Stimulated activated naive CD8-positive, alpha-beta T cell treated with anti-CD3 and anti-CD28 coated beads, Interleukin-15, Interleukin-2, amounts not matched to agents 100 ng/mL and 50 ng/mL, for 24 hours (primary cell): ENCODE measurements at regions not wholly inside any gene's neighbourhood (a gene's known extent, or its start where the extent isn't known, plus 50 kb on each side); places are given as distances from the start of the nearest gene placed in this dataset.

ENCODE experiments used
- H3K27ac Mint-ChIP-seq: one replicate; pipeline ENCODE4 v1.8.0; 2021; ENCODE audit warnings: mild to moderate bottlenecking, mixed read lengths
- H3K27me3 Mint-ChIP-seq: one replicate; pipeline ENCODE4 v1.8.0; 2021; ENCODE audit warnings: mixed read lengths
- H3K36me3 Mint-ChIP-seq: one replicate; pipeline ENCODE4 v1.8.0; 2021; ENCODE audit warnings: low read depth, mixed read lengths
- H3K4me1 Mint-ChIP-seq: one replicate; pipeline ENCODE4 v1.8.0; 2021; ENCODE audit warnings: low read depth, mixed read lengths
- H3K4me3 Mint-ChIP-seq: one replicate; pipeline ENCODE4 v1.8.0; 2021; ENCODE audit warnings: mild to moderate bottlenecking, mixed read lengths
- H3K9me3 Mint-ChIP-seq: one replicate; pipeline ENCODE4 v1.8.0; 2021; ENCODE audit warnings: mixed read lengths

- Mint-ChIP-seq H3K9me3 (no peaks in the 10 kb centered on the region), H3K4me3 (no peak overlapping the region), H3K36me3 (no peaks in the 10 kb centered on the region), H3K4me1 (peaks cover 8% of the 10 kb centered on the region), H3K27me3 (no peaks in the 10 kb centered on the region), H3K27ac (no peak overlapping the region)
Measured at GRCh38 chr2:147792966-147793617, 51.7 kb upstream of the ACVR2A start.

GRCh38 chr2:147790580-147790979 is 54.2 kb upstream of the ACVR2A start:
- Mint-ChIP-seq H3K9me3 (no peaks in the 10 kb centered on the region), H3K4me3 (no peak overlapping the region), H3K4me1 (no peaks in the 10 kb centered on the region), H3K36me3 (no peaks in the 10 kb centered on the region), H3K27ac (no peak overlapping the region), H3K27me3 (no peaks in the 10 kb centered on the region)

GRCh38 chr2:147789720-147790119 is 55.1 kb upstream of the ACVR2A start:
- H3K36me3 Mint-ChIP-seq, result no peaks in the 10 kb centered on the region
- no peak overlapping the region for H3K27ac Mint-ChIP-seq
- no peaks in the 10 kb centered on the region for H3K4me1 Mint-ChIP-seq
- no peaks in the 10 kb centered on the region for H3K9me3 Mint-ChIP-seq
- H3K27me3 Mint-ChIP-seq, result no peaks in the 10 kb centered on the region
- H3K4me3 Mint-ChIP-seq, result no peak overlapping the region

GRCh38 chr2:147789287-147789686 is 55.5 kb upstream of the ACVR2A start:
- no peaks in the 10 kb centered on the region for H3K27me3 Mint-ChIP-seq

GRCh38 chr2:147782141-147782930 is 62.5 kb upstream of the ACVR2A start:
- peaks cover 4% of the 10 kb centered on the region for H3K9me3 Mint-ChIP-seq
- no peak overlapping the region for H3K4me3 Mint-ChIP-seq
- H3K36me3 Mint-ChIP-seq, result no peaks in the 10 kb centered on the region
- H3K27me3 Mint-ChIP-seq, result peaks cover 3% of the 10 kb centered on the region
- no peak overlapping the region for H3K27ac Mint-ChIP-seq
- H3K4me1 Mint-ChIP-seq, result no peaks in the 10 kb centered on the region

More at GRCh38 chr2:147789287-147789686, 55.5 kb upstream of the ACVR2A start:
- Mint-ChIP-seq H3K4me1 (no peaks in the 10 kb centered on the region), H3K27ac (no peak overlapping the region), H3K4me3 (no peak overlapping the region), H3K36me3 (no peaks in the 10 kb centered on the region), H3K9me3 (no peaks in the 10 kb centered on the region)

- H3K36me3 Mint-ChIP-seq, result no peaks in the 10 kb centered on the region
- H3K4me1 Mint-ChIP-seq, result no peaks in the 10 kb centered on the region
- H3K4me3 Mint-ChIP-seq, result no peak overlapping the region
- peaks cover 4% of the 10 kb centered on the region for H3K27me3 Mint-ChIP-seq
- no peak overlapping the region for H3K27ac Mint-ChIP-seq
- H3K9me3 Mint-ChIP-seq, result peaks cover 4% of the 10 kb centered on the region
Measured at GRCh38 chr2:147779440-147779839, 65.4 kb upstream of the ACVR2A start.

GRCh38 chr2:147777394-147777793 is 67.4 kb upstream of the ACVR2A start:
- peaks cover 4% of the 10 kb centered on the region for H3K27me3 Mint-ChIP-seq
- no peaks in the 10 kb centered on the region for H3K9me3 Mint-ChIP-seq
- H3K4me1 Mint-ChIP-seq, result no peaks in the 10 kb centered on the region
- no peak overlapping the region for H3K27ac Mint-ChIP-seq
- H3K4me3 Mint-ChIP-seq, result no peak overlapping the region
- H3K36me3 Mint-ChIP-seq, result no peaks in the 10 kb centered on the region

GRCh38 chr2:147774805-147775204 is 70.0 kb upstream of the ACVR2A start:
- Mint-ChIP-seq H3K4me3 (no peak overlapping the region), H3K4me1 (no peaks in the 10 kb centered on the region), H3K27ac (no peak overlapping the region), H3K9me3 (no peaks in the 10 kb centered on the region), H3K27me3 (peaks cover 4% of the 10 kb centered on the region), H3K36me3 (no peaks in the 10 kb centered on the region)

GRCh38 chr2:147773479-147773878 is 71.3 kb upstream of the ACVR2A start:
- Mint-ChIP-seq H3K36me3 (no peaks in the 10 kb centered on the region), H3K4me1 (no peaks in the 10 kb centered on the region), H3K9me3 (no peaks in the 10 kb centered on the region), H3K27me3 (peaks cover 4% of the 10 kb centered on the region), H3K4me3 (no peak overlapping the region), H3K27ac (no peak overlapping the region)

- Mint-ChIP-seq H3K27me3 (peaks cover 4% of the 10 kb centered on the region), H3K36me3 (no peaks in the 10 kb centered on the region), H3K4me3 (no peak overlapping the region), H3K4me1 (no peaks in the 10 kb centered on the region), H3K9me3 (no peaks in the 10 kb centered on the region), H3K27ac (no peak overlapping the region)
Measured at GRCh38 chr2:147772781-147773180, 72.0 kb upstream of the ACVR2A start.

GRCh38 chr2:147763861-147764260 is 81.0 kb upstream of the ACVR2A start:
- Mint-ChIP-seq H3K4me1 (no peaks in the 10 kb centered on the region), H3K27me3 (peaks cover 4% of the 10 kb centered on the region), H3K27ac (no peak overlapping the region), H3K4me3 (no peak overlapping the region), H3K9me3 (peaks cover 18% of the 10 kb centered on the region), H3K36me3 (no peaks in the 10 kb centered on the region)

GRCh38 chr2:147760984-147761383 is 83.8 kb upstream of the ACVR2A start:
- Mint-ChIP-seq H3K4me3 (no peak overlapping the region), H3K27me3 (peaks cover 4% of the 10 kb centered on the region), H3K36me3 (no peaks in the 10 kb centered on the region), H3K27ac (no peak overlapping the region), H3K4me1 (no peaks in the 10 kb centered on the region), H3K9me3 (peaks cover 14% of the 10 kb centered on the region)

- peaks cover 10% of the 10 kb centered on the region for H3K9me3 Mint-ChIP-seq
- H3K4me1 Mint-ChIP-seq, result no peaks in the 10 kb centered on the region
- no peak overlapping the region for H3K27ac Mint-ChIP-seq
- no peak overlapping the region for H3K4me3 Mint-ChIP-seq
- peaks cover 7% of the 10 kb centered on the region for H3K27me3 Mint-ChIP-seq
- no peaks in the 10 kb centered on the region for H3K36me3 Mint-ChIP-seq
Measured at GRCh38 chr2:147759536-147759935, 85.3 kb upstream of the ACVR2A start.

GRCh38 chr2:147758821-147759220 is 86.0 kb upstream of the ACVR2A start:
- peaks cover 7% of the 10 kb centered on the region for H3K9me3 Mint-ChIP-seq
- H3K27ac Mint-ChIP-seq, result no peak overlapping the region
- peaks cover 7% of the 10 kb centered on the region for H3K27me3 Mint-ChIP-seq
- H3K4me3 Mint-ChIP-seq, result no peak overlapping the region
- H3K4me1 Mint-ChIP-seq, result no peaks in the 10 kb centered on the region
- no peaks in the 10 kb centered on the region for H3K36me3 Mint-ChIP-seq

- H3K4me1 Mint-ChIP-seq, result no peaks in the 10 kb centered on the region
- peaks cover 4% of the 10 kb centered on the region for H3K27me3 Mint-ChIP-seq
- H3K9me3 Mint-ChIP-seq, result no peaks in the 10 kb centered on the region
- H3K4me3 Mint-ChIP-seq, result no peak overlapping the region
- no peak overlapping the region for H3K27ac Mint-ChIP-seq
- no peaks in the 10 kb centered on the region for H3K36me3 Mint-ChIP-seq
Measured at GRCh38 chr2:147756069-147756468, 88.8 kb upstream of the ACVR2A start.
